K562 (cell line): ENCODE measurements at regions not wholly inside any gene's neighbourhood (a gene's known extent, or its start where the extent isn't known, plus 50 kb on each side); places are given as distances from the start of the nearest gene placed in this dataset.

ENCODE experiments used
- ATAC-seq: fragments of 200-7000 bp; cut with Tn5 transposase; 3 replicates; pipeline ENCODE4 v1.9.1; 2020; ENCODE audit warnings: moderate library complexity
- BruUV-seq: library from RNA; stranded (reverse); fragments of 400-500 nt; replicated peaks from 2 replicates; lab custom pipeline; 2021; lab: Mats Ljungman, UMichigan
- CTCF ChIA-PET: fragments of 300-600 bp; formaldehyde crosslinking; extraction: SDS; loops from one replicate; lab custom pipeline; 2021; ENCODE audit warnings: low intra/inter-chr PET ratio; lab: Yijun Ruan, JAX
- POLR2A ChIA-PET: fragments of 300-600, 350-650 bp; sonication (Branson Sonifier 250); formaldehyde crosslinking; extraction: SDS; loops from one replicate; lab custom pipeline; 2021; ENCODE audit warnings: antibody characterized with exemption, inconsistent platforms; lab: Yijun Ruan, JAX
- DNase-seq, 4 experiments: peaks; one replicate each; pipeline versions ENCODE4 v3.0.0 to v3.0.0-alpha.2; 2011 to 2018; ENCODE audit warnings: low spot score in 3 of 4, mixed read lengths in 3 of 4; ENCODE audit errors: extremely low read depth in 1 of 4
- FAIRE-seq: peaks from 2 replicates; lab custom pipeline; 2011; peaks lifted over from hg19 to GRCh38; lab: Jason Lieb, UNC
- H2AFZ ChIP-seq: 2 replicates; pipeline ENCODE4 v1.6.0; 2011; ENCODE audit warnings: low read depth, low read length, control low read depth, inconsistent platforms
- H3K27ac ChIP-seq: fragments of 200-600 bp; 3 replicates; pipeline ENCODE4 v1.8.0; 2011; ENCODE audit warnings: low read depth, mild to moderate bottlenecking, control low read depth, inconsistent platforms, low read length, moderate library complexity, mixed read lengths; ENCODE audit errors: extremely low read depth
- H3K27me3 ChIP-seq, 2 experiments: fragments of 300-600 bp in 1 of 2; 2 replicates in 1 of 2; 3 replicates in 1 of 2; pipeline versions ENCODE4 v1.6.0 to v1.8.0; 2011; ENCODE audit warnings: inconsistent platforms in 2 of 2, low read length in 2 of 2, mild to moderate bottlenecking in 1 of 2, mixed read lengths in 1 of 2, moderate library complexity in 1 of 2; ENCODE audit not compliant: control insufficient read depth in 2 of 2, insufficient read depth in 2 of 2
- H3K36me3 ChIP-seq: fragments of 300-600 bp; 3 replicates; pipeline ENCODE4 v1.8.0; 2011; ENCODE audit warnings: mild to moderate bottlenecking, low read length, inconsistent platforms; ENCODE audit not compliant: control insufficient read depth, insufficient read depth
- H3K4me1 ChIP-seq, 2 experiments: fragments of 200-600 bp in 1 of 2; replicated peaks in 1 of 2; 2 replicates in 1 of 2; 3 replicates in 1 of 2; pipeline versions ENCODE4 v1.5.1 to v1.8.0; 2011; ENCODE audit warnings: inconsistent platforms in 2 of 2, low read length in 2 of 2, mild to moderate bottlenecking in 1 of 2, mixed read lengths in 1 of 2, moderate library complexity in 1 of 2; ENCODE audit not compliant: control insufficient read depth in 2 of 2, insufficient read depth in 2 of 2
- H3K4me2 ChIP-seq: 2 replicates; pipeline ENCODE4 v1.6.1; 2011; ENCODE audit warnings: low read length, control low read depth, inconsistent platforms, mixed read lengths; ENCODE audit not compliant: insufficient read depth
- H3K4me3 ChIP-seq: fragments of 200-600 bp; sonication (generic), shearing (Covaris generic); 2 replicates; pipeline ENCODE4 v1.5.1; 2016; ENCODE audit warnings: control low read depth, inconsistent platforms
- H3K79me2 ChIP-seq: fragments of 200-600 bp; 3 replicates; pipeline ENCODE4 v1.8.0; 2011; ENCODE audit warnings: low read length, inconsistent platforms; ENCODE audit not compliant: control insufficient read depth, insufficient read depth
- H3K9ac ChIP-seq, 2 experiments: 2 replicates each; pipeline versions ENCODE4 v1.6.0 to v1.6.1; 2011; ENCODE audit warnings: low read depth in 2 of 2, low read length in 2 of 2, control low read depth in 1 of 2, inconsistent platforms in 1 of 2, mild to moderate bottlenecking in 1 of 2, mixed read lengths in 1 of 2; ENCODE audit not compliant: insufficient read depth in 1 of 2
- H3K9me1 ChIP-seq: one replicate; pipeline ENCODE4 v1.6.0; 2011; ENCODE audit warnings: inconsistent platforms, mild to moderate bottlenecking, low read length, moderate library complexity; ENCODE audit not compliant: control insufficient read depth, insufficient read depth
- H3K9me3 ChIP-seq: replicated peaks from 2 replicates; pipeline ENCODE4 v1.5.1; 2011; ENCODE audit warnings: low read depth, low read length, inconsistent platforms; ENCODE audit not compliant: control insufficient read depth, insufficient read depth
- H4K20me1 ChIP-seq: replicated peaks from 2 replicates; pipeline ENCODE4 v1.6.1; 2011; ENCODE audit warnings: low read length, inconsistent platforms, mixed read lengths; ENCODE audit not compliant: control insufficient read depth, insufficient read depth
- ARID3B ChIP-seq: fragments of 250-450 bp; sonication (Bioruptor Pico); IDR thresholded peaks from 2 replicates; pipeline ENCODE4 v1.4.0; 2020; ENCODE audit warnings: borderline replicate concordance
- CCNT2 ChIP-seq: IDR thresholded peaks from 2 replicates; pipeline ENCODE4 v1.6.1; 2011; ENCODE audit warnings: borderline replicate concordance, low read depth, mild to moderate bottlenecking, moderate library complexity, mixed read lengths, low read length; ENCODE audit not compliant: insufficient read length; ENCODE audit errors: extremely low read depth
- DEAF1 ChIP-seq: fragments of 450-650 bp; formaldehyde crosslinking; IDR thresholded peaks from 2 replicates; pipeline ENCODE4 v1.4.0; 2020; ENCODE audit warnings: mild to moderate bottlenecking, moderate library complexity
- FOXA3 ChIP-seq, 2 experiments: fragments of 450-650 bp in 1 of 2; sonication (generic) in 1 of 2; formaldehyde crosslinking; IDR thresholded peaks in 1 of 2; conservative IDR thresholded peaks in 1 of 2; 2 replicates each; pipeline versions ENCODE4 v1.4.0 to v1.8.0; 2020 to 2022; ENCODE audit warnings: mild to moderate bottlenecking in 2 of 2, missing genetic modification reagents in 1 of 2
- ILK ChIP-seq: fragments of 450-650 bp; IDR thresholded peaks from 2 replicates; pipeline ENCODE4 v1.6.1; 2016; ENCODE audit warnings: missing genetic modification characterization, low read depth, mild to moderate bottlenecking, missing compliant biosample characterization, moderate library complexity, borderline replicate concordance
- KLF6 ChIP-seq: fragments of 250-450 bp; sonication (Bioruptor Pico); IDR thresholded peaks from 2 replicates; pipeline ENCODE4 v1.4.0; 2020; ENCODE audit warnings: mild to moderate bottlenecking, moderate library complexity, borderline replicate concordance
- MXD1 ChIP-seq: fragments of 250-450 bp; sonication (Bioruptor Pico); IDR thresholded peaks from 2 replicates; pipeline ENCODE4 v1.8.0; 2021; ENCODE audit warnings: borderline replicate concordance, mild to moderate bottlenecking, moderate library complexity; ENCODE audit not compliant: poor library complexity, severe bottlenecking
- POU5F1 ChIP-seq: fragments of 150-350 bp; IDR thresholded peaks from 2 replicates; pipeline ENCODE4 v1.6.1; 2014; ENCODE audit warnings: borderline replicate concordance, low read length, low read depth, mild to moderate bottlenecking; ENCODE audit not compliant: partially characterized antibody
- RBM25 ChIP-seq: fragments of 200-400 bp; formaldehyde crosslinking; IDR thresholded peaks from 2 replicates; pipeline ENCODE4 v1.6.1; 2018; ENCODE audit warnings: low read length, low read depth, moderate library complexity; ENCODE audit not compliant: severe bottlenecking
- SAFB ChIP-seq: fragments of 200-400 bp; formaldehyde crosslinking; IDR thresholded peaks from 2 replicates; pipeline ENCODE4 v1.6.1; 2017; ENCODE audit warnings: low read depth, low read length, borderline replicate concordance
- XRCC3 ChIP-seq: fragments of 450-650 bp; IDR thresholded peaks from 2 replicates; pipeline ENCODE4 v1.6.1; 2017; ENCODE audit warnings: mild to moderate bottlenecking, moderate library complexity
- ZC3H11A ChIP-seq: IDR thresholded peaks from 2 replicates; pipeline ENCODE4 v1.6.1; 2012; ENCODE audit warnings: low read depth, low read length, improper control_type of control experiment
- ZNF143 ChIP-seq: sonication (generic); formaldehyde crosslinking; IDR thresholded peaks from 2 replicates; pipeline ENCODE4 v1.9.0; 2022; ENCODE audit warnings: mild to moderate bottlenecking, missing genetic modification reagents
- ZNF224 ChIP-seq: sonication (generic); formaldehyde crosslinking; IDR thresholded peaks from 2 replicates; pipeline ENCODE4 v1.8.0; 2022; ENCODE audit warnings: mild to moderate bottlenecking, missing genetic modification reagents
- WGBS: fragments of 100-300 bp; shearing (Covaris generic); methylation state at CpG from one replicate; pipeline ENCODE4 v1.1.6; 2016; ENCODE audit warnings: low coverage, mixed read lengths; ENCODE audit not compliant: insufficient coverage; ENCODE audit errors: missing lambda C conversion rate; 5-methylcytosine and 5-hydroxymethylcytosine counted together
- in situ Hi-C: fragments of 300-500 bp; cut with MboI; formaldehyde crosslinking; loops from 4 replicates; pipeline ENCODE4 v1.15.0; 2018; ENCODE audit warnings: inconsistent platforms, mixed read lengths
- intact Hi-C: fragments of 100-400 bp; cut with micrococcal nuclease; formaldehyde crosslinking; loops from 2 replicates; pipeline ENCODE4 v1.14.2; 2022
- TF ChIP-seq, protein P1 (sequence below): fragments of 250-450 bp; sonication (Bioruptor Pico); IDR thresholded peaks from 2 replicates; pipeline ENCODE4 v1.8.0; 2021; ENCODE audit warnings: moderate library complexity, mild to moderate bottlenecking, inconsistent platforms

- TF ChIP-seq FOXA3 (CRISPR knock-in tag; conservative IDR thresholded peaks at IDR 0.05 in 1 of 2, IDR thresholded peaks at IDR 0.05 in 1 of 2) (no peak), ZNF143 (no peak), ARID3B (CRISPR knock-in tag) (no peak), DEAF1 (no peak)
Observed at GRCh38 chr12:13404631-13405473, 208.3 kb downstream of the EMP1 start (continued).

GRCh38 chr12:13404111-13404628 lies 207.6 kb downstream of the EMP1 start:
- in situ Hi-C loops (no loop called here), intact Hi-C loops (no loop called here)
- no peak for DNase-seq
- no peak for FAIRE-seq
- 10% methylated on average over 3 of the region's 6 CpGs for WGBS
- ChIA-PET POLR2A (no interaction called here), CTCF (no interaction called here)
- no peaks in the 10 kb centered on the region for H3K9me3 ChIP-seq
- no peak overlapping the region for H3K4me3 ChIP-seq
- H2AFZ ChIP-seq: no peak overlapping the region
- H3K79me2 ChIP-seq: no peaks in the 10 kb centered on the region
- no peak overlapping the region for H3K9ac ChIP-seq
- no peak for ATAC-seq
- no peak overlapping the region for H3K4me2 ChIP-seq
- BruUV-seq: no TSS peak
- no peaks in the 10 kb centered on the region for H3K36me3 ChIP-seq
- no peaks in the 10 kb centered on the region for H3K27me3 ChIP-seq
- no peaks in the 10 kb centered on the region for H4K20me1 ChIP-seq
- H3K9me1 ChIP-seq: no peaks in the 10 kb centered on the region
- no peak overlapping the region for H3K27ac ChIP-seq
- no peaks in the 10 kb centered on the region; a peak in 1 of 5 replicates for H3K4me1 ChIP-seq
- no peak for TF ChIP-seq POU5F1
- TF ChIP-seq KLF6 (CRISPR knock-in tag): no peak
- no peak for TF ChIP-seq MXD1 (CRISPR knock-in tag)
- TF ChIP-seq XRCC3: no peak
- TF ChIP-seq ZC3H11A: no peak
- TF ChIP-seq SAFB: no peak
- no peak for TF ChIP-seq CCNT2
- TF ChIP-seq ZNF143: no peak
- TF ChIP-seq ZNF224 (CRISPR knock-in tag): no peak
- TF ChIP-seq RBM25: no peak
- TF ChIP-seq ILK (tag): no peak
- TF ChIP-seq, protein P1, sequence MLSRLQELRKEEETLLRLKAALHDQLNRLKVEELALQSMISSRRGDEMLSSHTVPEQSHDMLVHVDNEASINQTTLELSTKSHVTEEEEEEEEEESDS (CRISPR knock-in tag): no peak
